Breast epithelium (tissue), 3 donors: ENCODE measurements at regions not wholly inside any gene's neighbourhood (a gene's known extent, or its start where the extent isn't known, plus 50 kb on each side); places are given as distances from the start of the nearest gene placed in this dataset.

Experiments used
- CTCF ChIP-seq, 3 donors: fragments of 450-650 bp; IDR thresholded peaks; one replicate each; pipeline ENCODE4 v1.5.1; 2016 to 2017; ENCODE audit warnings: antibody characterized with exemption in 3 of 3, mild to moderate bottlenecking in 3 of 3, moderate library complexity in 3 of 3
- POLR2AphosphoS5 ChIP-seq, 3 donors: sonication (generic); formaldehyde crosslinking; IDR thresholded peaks; one replicate each; pipeline ENCODE4 v1.6.1; 2017; ENCODE audit warnings: antibody characterized with exemption in 3 of 3

GRCh38 chr16:56108056-56108471 lies 83.2 kb upstream of the GNAO1 start:
- TF ChIP-seq CTCF (IDR thresholded peaks at IDR 0.05) (no peak), POLR2AphosphoS5 (IDR thresholded peaks at IDR 0.05) (no peak)
